Stomach (tissue), 4 donors: ENCODE measurements at regions not wholly inside any gene's neighbourhood (a gene's known extent, or its start where the extent isn't known, plus 50 kb on each side); places are given as distances from the start of the nearest gene placed in this dataset.

Experiments used
- POLR2A ChIP-seq, 4 donors: fragments of 450-650 bp; IDR thresholded peaks; one replicate each; pipeline ENCODE4 v1.6.1; 2016; ENCODE audit warnings: antibody characterized with exemption in 4 of 4, control low read depth in 2 of 4, mild to moderate bottlenecking in 1 of 4, moderate library complexity in 1 of 4
- TF ChIP-seq, protein P1 (sequence below), 7 experiments: fragments of 450-650 bp in 4 of 7; fragments of 200-600 bp in 3 of 7; sonication (generic) in 3 of 7; IDR thresholded peaks; one replicate each; pipeline ENCODE4 v1.5.1; 2016 to 2019; ENCODE audit warnings: antibody characterized with exemption in 7 of 7, control low read depth in 2 of 7, mild to moderate bottlenecking in 1 of 7

DNA sequence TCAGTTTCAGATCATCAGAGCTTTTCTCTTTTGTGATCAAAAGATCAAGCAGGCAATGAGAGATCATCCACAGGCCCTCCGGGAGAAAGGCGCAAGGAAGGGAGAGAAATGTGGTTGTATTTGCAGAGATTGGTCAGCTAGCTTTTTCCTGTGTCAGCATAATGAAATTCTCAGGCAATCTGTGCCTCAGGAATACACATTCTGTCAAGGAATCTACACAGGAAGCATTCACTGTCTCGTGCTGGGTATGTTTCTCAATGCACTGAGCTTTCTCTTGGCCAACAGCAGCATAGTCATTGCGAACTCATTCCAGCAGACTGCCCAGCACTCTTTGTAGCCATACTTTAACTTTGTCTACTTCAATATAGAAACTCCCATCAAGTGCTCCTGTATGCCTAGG is 413.7 kb downstream of the PPP3CA start:
- TF ChIP-seq, protein P1, sequence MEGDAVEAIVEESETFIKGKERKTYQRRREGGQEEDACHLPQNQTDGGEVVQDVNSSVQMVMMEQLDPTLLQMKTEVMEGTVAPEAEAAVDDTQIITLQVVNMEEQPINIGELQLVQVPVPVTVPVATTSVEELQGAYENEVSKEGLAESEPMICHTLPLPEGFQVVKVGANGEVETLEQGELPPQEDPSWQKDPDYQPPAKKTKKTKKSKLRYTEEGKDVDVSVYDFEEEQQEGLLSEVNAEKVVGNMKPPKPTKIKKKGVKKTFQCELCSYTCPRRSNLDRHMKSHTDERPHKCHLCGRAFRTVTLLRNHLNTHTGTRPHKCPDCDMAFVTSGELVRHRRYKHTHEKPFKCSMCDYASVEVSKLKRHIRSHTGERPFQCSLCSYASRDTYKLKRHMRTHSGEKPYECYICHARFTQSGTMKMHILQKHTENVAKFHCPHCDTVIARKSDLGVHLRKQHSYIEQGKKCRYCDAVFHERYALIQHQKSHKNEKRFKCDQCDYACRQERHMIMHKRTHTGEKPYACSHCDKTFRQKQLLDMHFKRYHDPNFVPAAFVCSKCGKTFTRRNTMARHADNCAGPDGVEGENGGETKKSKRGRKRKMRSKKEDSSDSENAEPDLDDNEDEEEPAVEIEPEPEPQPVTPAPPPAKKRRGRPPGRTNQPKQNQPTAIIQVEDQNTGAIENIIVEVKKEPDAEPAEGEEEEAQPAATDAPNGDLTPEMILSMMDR (IDR thresholded peaks at IDR 0.05): no peak
- TF ChIP-seq POLR2A (IDR thresholded peaks at IDR 0.05): no peak
